ENCODE measurements at regions not wholly inside any gene's neighbourhood (a gene's known extent, or its start where the extent isn't known, plus 50 kb on each side); places are given as distances from the start of the nearest gene placed in this dataset.
"Not testable (repeated sequence)": the region's sequence is repeated elsewhere in the genome, so short reads cannot be mapped to it uniquely, and the experiment has no call there.

DNA sequence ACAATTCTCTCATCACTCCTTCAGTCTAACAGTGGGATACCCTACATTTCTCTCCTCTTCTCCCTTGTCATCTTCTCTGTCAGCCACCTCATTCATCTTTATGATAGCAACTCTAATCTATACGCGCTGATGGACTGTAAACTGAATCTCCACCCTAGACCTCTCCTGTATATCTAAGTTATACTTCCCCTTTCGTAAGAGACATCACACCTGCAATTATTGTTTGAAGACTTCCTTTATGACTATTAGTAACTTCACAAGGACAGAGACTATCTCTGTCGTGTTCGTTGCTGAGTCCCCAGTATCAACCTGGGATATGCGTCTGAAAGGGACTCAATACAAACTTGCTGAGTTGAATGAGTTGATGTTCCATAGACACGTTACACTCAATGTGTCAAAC is 263.2 kb downstream of the IRS1 start:
- H3K27ac ChIP-seq: no peak overlapping the region
- TF ChIP-seq, protein P1, sequence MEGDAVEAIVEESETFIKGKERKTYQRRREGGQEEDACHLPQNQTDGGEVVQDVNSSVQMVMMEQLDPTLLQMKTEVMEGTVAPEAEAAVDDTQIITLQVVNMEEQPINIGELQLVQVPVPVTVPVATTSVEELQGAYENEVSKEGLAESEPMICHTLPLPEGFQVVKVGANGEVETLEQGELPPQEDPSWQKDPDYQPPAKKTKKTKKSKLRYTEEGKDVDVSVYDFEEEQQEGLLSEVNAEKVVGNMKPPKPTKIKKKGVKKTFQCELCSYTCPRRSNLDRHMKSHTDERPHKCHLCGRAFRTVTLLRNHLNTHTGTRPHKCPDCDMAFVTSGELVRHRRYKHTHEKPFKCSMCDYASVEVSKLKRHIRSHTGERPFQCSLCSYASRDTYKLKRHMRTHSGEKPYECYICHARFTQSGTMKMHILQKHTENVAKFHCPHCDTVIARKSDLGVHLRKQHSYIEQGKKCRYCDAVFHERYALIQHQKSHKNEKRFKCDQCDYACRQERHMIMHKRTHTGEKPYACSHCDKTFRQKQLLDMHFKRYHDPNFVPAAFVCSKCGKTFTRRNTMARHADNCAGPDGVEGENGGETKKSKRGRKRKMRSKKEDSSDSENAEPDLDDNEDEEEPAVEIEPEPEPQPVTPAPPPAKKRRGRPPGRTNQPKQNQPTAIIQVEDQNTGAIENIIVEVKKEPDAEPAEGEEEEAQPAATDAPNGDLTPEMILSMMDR (conservative IDR thresholded peaks at IDR 0.05): no peak

DNA sequence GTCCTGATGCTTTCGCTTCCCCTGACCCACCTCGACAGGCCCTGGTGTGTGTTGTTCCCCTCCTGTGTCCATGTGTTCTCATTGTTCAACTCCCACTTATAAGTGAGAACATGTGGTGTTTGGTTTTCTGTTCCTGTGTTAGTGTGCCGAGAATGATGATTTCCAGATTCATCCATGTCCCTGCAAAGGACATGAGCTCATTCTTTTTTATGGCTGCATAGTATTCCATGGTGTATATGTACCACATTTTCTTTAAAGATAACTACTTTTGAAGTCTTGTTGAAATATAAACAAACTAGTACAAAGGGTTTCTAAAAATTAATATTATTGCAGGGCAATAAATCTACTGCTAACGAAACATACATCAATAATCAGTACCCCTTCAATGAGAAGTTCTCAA is 266.6 kb downstream of the IRS1 start:
- not testable (repeated sequence) for H3K27ac ChIP-seq

DNA sequence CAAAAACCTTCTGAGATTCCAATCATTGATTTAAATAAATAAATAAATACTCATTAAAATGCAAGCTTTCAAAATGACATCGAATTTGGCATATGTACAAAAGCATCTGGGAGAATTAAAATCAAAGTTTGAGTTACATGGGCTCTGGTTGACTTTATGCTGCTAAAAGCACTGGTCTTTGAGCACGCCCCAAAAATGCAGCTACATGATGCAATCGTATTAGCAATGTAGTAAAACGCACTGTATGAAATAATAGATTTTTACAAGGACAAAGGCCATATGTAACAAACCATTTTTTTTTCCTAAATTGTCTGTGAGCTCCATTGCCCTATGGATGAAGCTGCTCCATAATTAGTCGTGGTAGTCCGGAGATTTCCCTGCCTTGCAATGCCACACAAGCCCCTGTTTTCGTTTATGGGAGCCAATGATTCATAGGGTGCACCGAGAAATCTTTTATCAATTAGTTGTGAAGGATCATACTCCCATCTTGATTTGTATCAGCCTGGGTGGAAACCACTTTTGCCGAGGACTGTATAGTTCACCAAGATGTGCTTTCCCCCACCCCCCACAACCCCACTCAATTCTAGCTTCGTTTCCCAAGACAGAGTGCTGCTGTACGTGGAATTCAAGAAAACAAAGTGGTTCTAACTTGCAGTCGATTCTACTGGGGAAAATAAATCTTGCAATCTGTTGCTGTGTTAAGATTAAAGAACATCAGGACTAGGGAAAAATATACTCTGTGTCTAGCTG is 268.4 kb downstream of the IRS1 start:
- H3K27ac ChIP-seq: no peak overlapping the region
- TF ChIP-seq, protein P1 (conservative IDR thresholded peaks at IDR 0.05): no peak

DNA sequence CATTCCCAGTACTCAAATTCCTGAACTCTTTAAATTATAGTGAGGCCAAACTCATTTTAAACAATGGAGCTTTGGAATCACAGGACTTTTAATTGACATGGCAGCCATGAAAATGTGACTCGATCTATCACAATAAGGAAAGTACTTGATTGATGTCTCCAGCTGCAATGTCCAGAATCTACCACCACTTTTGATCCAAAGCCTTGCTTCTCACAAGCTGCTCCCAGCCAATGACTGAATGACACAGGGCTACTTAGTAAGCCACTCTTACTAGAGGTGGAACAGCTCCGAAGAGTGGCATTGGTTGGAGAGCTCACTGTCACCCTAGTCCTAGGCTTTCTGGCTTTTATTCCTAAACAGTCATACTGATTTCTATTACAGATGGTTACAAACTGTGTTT is 270.1 kb downstream of the IRS1 start:
- TF ChIP-seq, protein P1 (conservative IDR thresholded peaks at IDR 0.05): no peak
- H3K27ac ChIP-seq: no peak overlapping the region

DNA sequence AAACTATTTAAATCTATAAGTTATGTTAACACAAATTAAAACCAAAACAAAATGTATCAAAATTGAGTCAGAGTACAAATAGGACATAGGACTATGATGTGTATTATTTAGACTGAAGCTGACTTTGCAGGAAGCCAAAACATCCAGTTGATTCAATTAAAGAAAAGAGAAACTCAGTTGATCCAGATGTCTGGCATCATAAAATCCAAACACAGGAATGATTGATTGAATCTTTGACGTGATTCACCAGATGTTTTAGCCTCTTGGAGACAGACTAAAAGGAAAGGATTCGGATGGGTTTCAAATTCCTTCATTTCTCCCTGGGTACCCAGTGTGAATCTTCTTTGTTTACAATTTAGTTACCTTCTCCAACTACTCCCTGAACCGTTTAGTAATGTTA is 272.9 kb downstream of the IRS1 start:
- H3K27ac ChIP-seq: no peak overlapping the region
- TF ChIP-seq, protein P1 (conservative IDR thresholded peaks at IDR 0.05): no peak

DNA sequence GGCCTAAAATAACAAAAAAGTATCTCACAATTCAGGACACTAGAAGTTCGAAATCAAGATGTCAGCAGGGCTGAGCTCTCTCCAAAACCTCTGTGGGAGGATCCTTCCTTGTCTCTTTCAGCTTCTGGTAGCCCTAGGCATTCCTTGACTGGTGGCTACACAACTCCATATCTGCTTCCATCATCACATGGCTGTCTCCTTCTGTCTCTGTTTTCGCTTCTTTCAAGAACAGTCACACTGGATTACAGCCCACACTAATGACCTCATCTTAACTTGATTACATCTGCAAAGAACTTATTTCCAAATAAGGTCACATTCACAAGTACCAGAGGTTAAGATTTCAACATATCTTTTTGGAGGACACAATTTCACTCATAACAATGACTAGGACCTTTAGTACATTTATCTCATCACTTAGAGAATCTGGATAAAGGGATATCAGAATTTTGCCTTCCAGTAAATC is 275.2 kb downstream of the IRS1 start:
- H3K27ac ChIP-seq: no peak overlapping the region
- TF ChIP-seq, protein P1 (conservative IDR thresholded peaks at IDR 0.05): no peak

DNA sequence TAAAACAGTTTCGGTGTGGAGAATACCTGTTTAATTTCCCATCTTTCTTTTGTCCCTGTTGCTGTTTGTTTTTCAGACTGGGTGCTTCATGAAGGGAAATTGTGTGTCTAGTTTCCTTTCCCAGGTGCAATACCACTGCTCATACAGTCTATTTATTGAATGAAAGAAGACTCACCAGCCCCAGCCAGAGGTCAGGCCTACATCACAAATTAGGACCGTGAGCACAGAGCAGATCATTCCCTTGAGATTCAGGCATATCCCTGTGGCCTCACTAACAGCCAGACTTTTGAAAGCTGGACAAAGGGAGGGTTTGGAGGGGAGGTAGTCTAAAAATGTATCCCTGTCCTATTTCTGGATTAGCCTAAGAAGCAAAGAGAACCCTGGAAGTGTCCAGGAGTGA is 278.9 kb downstream of the IRS1 start:
- TF ChIP-seq, protein P1 (conservative IDR thresholded peaks at IDR 0.05): no peak

DNA sequence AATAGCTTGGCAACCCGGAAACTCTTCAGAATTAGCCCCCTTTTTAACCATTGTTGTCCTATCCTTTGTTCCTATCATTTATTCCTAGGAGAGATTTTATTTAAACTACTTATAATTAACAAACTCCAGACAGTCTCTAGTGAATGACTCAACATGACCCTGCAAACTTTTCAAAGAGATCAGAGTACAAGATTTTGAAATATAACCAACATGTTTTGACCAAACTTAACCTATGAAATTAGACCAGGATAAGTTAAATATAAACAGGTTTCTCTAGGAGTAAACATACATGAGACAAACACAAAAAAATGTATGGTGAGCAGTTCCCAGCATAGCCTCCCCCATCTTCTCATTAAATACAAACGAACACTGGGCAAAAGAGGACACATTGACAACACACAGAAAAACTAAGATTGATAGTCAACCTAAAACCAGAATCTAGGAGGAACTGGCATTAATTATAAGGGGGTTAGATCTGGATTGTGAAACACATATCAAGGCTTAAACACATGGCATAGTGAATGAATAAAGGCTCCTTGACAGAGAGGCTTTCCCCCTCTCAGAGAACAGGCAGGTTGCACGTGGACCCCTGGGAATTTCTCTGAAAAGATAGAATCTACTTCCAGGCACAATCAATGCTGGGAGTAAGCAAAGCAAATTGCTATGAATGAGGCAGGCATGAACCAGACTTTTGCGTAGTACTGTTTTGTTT is 284.1 kb downstream of the IRS1 start:
- TF ChIP-seq, protein P1 (conservative IDR thresholded peaks at IDR 0.05): no peak
- no peak overlapping the region for H3K27ac ChIP-seq

More for the DNA sequence above, 278.9 kb downstream of the IRS1 start:
- H3K27ac ChIP-seq: no peak overlapping the region

Measured in VCaP (cell line).